KBM-7 (cell line): ENCODE measurements at regions not wholly inside any gene's neighbourhood (a gene's known extent, or its start where the extent isn't known, plus 50 kb on each side); places are given as distances from the start of the nearest gene placed in this dataset.
"Not testable (repeated sequence)": the region's sequence is repeated elsewhere in the genome, so short reads cannot be mapped to it uniquely, and the experiment has no call there.

Source experiments
- DNase-seq: peaks from one replicate; pipeline ENCODE4 v3.0.0-alpha.2; 2015
- in situ Hi-C: fragments of 300-500 bp; cut with MboI; formaldehyde crosslinking; loops from 2 replicates; pipeline ENCODE4 v1.14.3; 2020; ENCODE audit warnings: low sequenced_read_pairs, low pct_unique_long_range_greater_than_20kb, mixed read lengths

GRCh38 chr11:42329929-42330565 is 870.6 kb upstream of the LRRC4C start:
- in situ Hi-C loops = no loop called here
- DNase-seq = no peak

GRCh38 chr11:42337786-42338455 is 878.5 kb upstream of the LRRC4C start:
- DNase-seq = no peak
- in situ Hi-C loops = no loop called here

GRCh38 chr11:42344204-42344792 is 884.8 kb upstream of the LRRC4C start:
- no peak for DNase-seq
- in situ Hi-C loops = no loop called here

GRCh38 chr11:42345933-42346332 is 886.5 kb upstream of the LRRC4C start:
- in situ Hi-C loops = no loop called here
- no peak for DNase-seq

- in situ Hi-C loops = no loop called here
- DNase-seq = no peak
Measured at GRCh38 chr11:42363701-42364100, 904.2 kb upstream of the LRRC4C start.

GRCh38 chr11:42390116-42390515 is 921.7 kb upstream of the API5 start:
- in situ Hi-C loops = no loop called here
- no peak for DNase-seq

GRCh38 chr11:42397483-42397882 is 914.3 kb upstream of the API5 start:
- in situ Hi-C loops = no loop called here
- no peak for DNase-seq

GRCh38 chr11:42407341-42407740 is 904.5 kb upstream of the API5 start:
- in situ Hi-C loops = no loop called here
- peak; percentile 24 for DNase-seq

GRCh38 chr11:42410251-42410955 is 901.4 kb upstream of the API5 start:
- in situ Hi-C loops = no loop called here
- DNase-seq = peak; percentile 21

- in situ Hi-C loops = no loop called here
- no peak for DNase-seq
Measured at GRCh38 chr11:42412590-42412989, 899.2 kb upstream of the API5 start.

GRCh38 chr11:42417691-42418090 is 894.1 kb upstream of the API5 start:
- DNase-seq = no peak
- in situ Hi-C loops = no loop called here

GRCh38 chr11:42422090-42422489 is 889.7 kb upstream of the API5 start:
- in situ Hi-C loops = no loop called here

GRCh38 chr11:42434911-42435310 is 876.9 kb upstream of the API5 start:
- in situ Hi-C loops, DNase-seq: not testable (repeated sequence)

More at GRCh38 chr11:42422090-42422489, 889.7 kb upstream of the API5 start:
- DNase-seq = no peak

- DNase-seq = no peak
- in situ Hi-C loops = no loop called here
Measured at GRCh38 chr11:42444406-42444805, 867.4 kb upstream of the API5 start.

GRCh38 chr11:42462558-42463310 is 849.1 kb upstream of the API5 start:
- DNase-seq = no peak
- in situ Hi-C loops = no loop called here

GRCh38 chr11:42465623-42466022 is 846.2 kb upstream of the API5 start:
- no peak for DNase-seq
- in situ Hi-C loops = no loop called here

GRCh38 chr11:42473106-42473505 is 838.7 kb upstream of the API5 start:
- in situ Hi-C loops = no loop called here
- no peak for DNase-seq

GRCh38 chr11:42482822-42483221 is 829.0 kb upstream of the API5 start:
- in situ Hi-C loops = no loop called here
- DNase-seq = no peak

- in situ Hi-C loops = no loop called here
- no peak for DNase-seq
Measured at GRCh38 chr11:42490506-42490905, 821.3 kb upstream of the API5 start.
